ENCODE measurements at regions not wholly inside any gene's neighbourhood (a gene's known extent, or its start where the extent isn't known, plus 50 kb on each side); places are given as distances from the start of the nearest gene placed in this dataset.

GRCh38 chr13:72151241-72151640 is 284.2 kb upstream of the DACH1 start:
- DNase-seq: no peak

GRCh38 chr13:72150502-72150901 is 283.5 kb upstream of the DACH1 start:
- DNase-seq: no peak

- no peak for DNase-seq
Observed at GRCh38 chr13:72149701-72150100, 282.7 kb upstream of the DACH1 start.

GRCh38 chr13:72146816-72147215 is 279.8 kb upstream of the DACH1 start:
- no peak for DNase-seq

GRCh38 chr13:72145383-72145782 is 278.4 kb upstream of the DACH1 start:
- no peak for DNase-seq

GRCh38 chr13:72144636-72145035 is 277.6 kb upstream of the DACH1 start:
- DNase-seq: no peak

- no peak for DNase-seq
Observed at GRCh38 chr13:72141855-72142519, 275.0 kb upstream of the DACH1 start.

GRCh38 chr13:72139192-72139591 is 272.2 kb upstream of the DACH1 start:
- no peak for DNase-seq

- no peak for DNase-seq
Observed at GRCh38 chr13:72132075-72132474, 265.1 kb upstream of the DACH1 start.

GRCh38 chr13:72129117-72129516 is 262.1 kb upstream of the DACH1 start:
- DNase-seq: no peak

GRCh38 chr13:72127031-72127430 is 260.0 kb upstream of the DACH1 start:
- DNase-seq: no peak

GRCh38 chr13:72126424-72126823 is 259.4 kb upstream of the DACH1 start:
- DNase-seq: no peak

- no peak for DNase-seq
Observed at GRCh38 chr13:72125561-72125960, 258.6 kb upstream of the DACH1 start.

GRCh38 chr13:72122661-72123255 is 255.8 kb upstream of the DACH1 start:
- no peak for DNase-seq

GRCh38 chr13:72121466-72121865 is 254.5 kb upstream of the DACH1 start:
- DNase-seq: no peak

- no peak for DNase-seq
Observed at GRCh38 chr13:72120632-72121031, 253.6 kb upstream of the DACH1 start.

- no peak for DNase-seq
Observed at GRCh38 chr13:72113931-72114330, 246.9 kb upstream of the DACH1 start.

GRCh38 chr13:72113076-72113475 is 246.1 kb upstream of the DACH1 start:
- no peak for DNase-seq

GRCh38 chr13:72112216-72112615 is 245.2 kb upstream of the DACH1 start:
- no peak for DNase-seq

GRCh38 chr13:72109863-72110262 is 242.9 kb upstream of the DACH1 start:
- no peak for DNase-seq

- no peak for DNase-seq
Observed at GRCh38 chr13:72104656-72105180, 237.7 kb upstream of the DACH1 start.

GRCh38 chr13:72101768-72102400 is 234.9 kb upstream of the DACH1 start:
- no peak for DNase-seq

GRCh38 chr13:72100339-72100738 is 233.3 kb upstream of the DACH1 start:
- no peak for DNase-seq

GRCh38 chr13:72097568-72097967 is 230.6 kb upstream of the DACH1 start:
- DNase-seq: no peak

All from NCI-H526 (cell line).